Astrocyte of the spinal cord (primary cell): ENCODE measurements at regions not wholly inside any gene's neighbourhood (a gene's known extent, or its start where the extent isn't known, plus 50 kb on each side); places are given as distances from the start of the nearest gene placed in this dataset.

Source experiments
- DNase-seq: peaks from one replicate; pipeline ENCODE4 v3.0.0; 2011; ENCODE audit warnings: low read depth, low spot score
- H3K4me3 ChIP-seq: 2 replicates; pipeline ENCODE4 v1.5.1; 2011; ENCODE audit warnings: low read depth, mild to moderate bottlenecking, low read length, moderate library complexity
- CTCF ChIP-seq: IDR thresholded peaks from 2 replicates; pipeline ENCODE4 v1.5.1; 2012; ENCODE audit warnings: low read depth, mild to moderate bottlenecking, low read length, inconsistent platforms
- in situ Hi-C: cut with HindIII; loops from 2 replicates; pipeline ENCODE4 v1.10.0; 2017; ENCODE audit warnings: low sequenced_read_pairs

- H3K4me3 ChIP-seq = no peak overlapping the region
- no peak for DNase-seq
- no peak for TF ChIP-seq CTCF
- in situ Hi-C loops = no loop called here
Measured at GRCh38 chr7:41420421-41420820, 282.5 kb downstream of the INHBA start.

GRCh38 chr7:41418337-41418736 lies 284.6 kb downstream of the INHBA start:
- in situ Hi-C loops = no loop called here

GRCh38 chr7:41416208-41416595 lies 286.7 kb downstream of the INHBA start:
- TF ChIP-seq CTCF = no peak
- no peak for DNase-seq
- H3K4me3 ChIP-seq = no peak overlapping the region
- in situ Hi-C loops = no loop called here

More at GRCh38 chr7:41418337-41418736, 284.6 kb downstream of the INHBA start:
- DNase-seq = no peak
- TF ChIP-seq CTCF = no peak
- no peak overlapping the region for H3K4me3 ChIP-seq

GRCh38 chr7:41415471-41416207 lies 287.3 kb downstream of the INHBA start:
- no peak for DNase-seq
- in situ Hi-C loops = no loop called here
- no peak for TF ChIP-seq CTCF

GRCh38 chr7:41415051-41415450 lies 287.8 kb downstream of the INHBA start:
- H3K4me3 ChIP-seq = no peak overlapping the region
- no peak for TF ChIP-seq CTCF
- DNase-seq = no peak
- in situ Hi-C loops = no loop called here

More at GRCh38 chr7:41415471-41416207, 287.3 kb downstream of the INHBA start:
- H3K4me3 ChIP-seq = no peak overlapping the region

- no peak overlapping the region for H3K4me3 ChIP-seq
- no peak for TF ChIP-seq CTCF
- in situ Hi-C loops = no loop called here
- no peak for DNase-seq
Measured at GRCh38 chr7:41404375-41405074, 298.4 kb downstream of the INHBA start.
